Osteoblast (primary cell): ENCODE measurements at regions not wholly inside any gene's neighbourhood (a gene's known extent, or its start where the extent isn't known, plus 50 kb on each side); places are given as distances from the start of the nearest gene placed in this dataset.

Source experiments
- DNase-seq: peaks from one replicate; pipeline ENCODE4 v3.0.0; 2011; ENCODE audit warnings: low spot score, mixed read lengths; ENCODE audit not compliant: insufficient read length; ENCODE audit errors: missing footprints
- H2AFZ ChIP-seq: 2 replicates; pipeline ENCODE4 v1.6.0; 2011; ENCODE audit warnings: mild to moderate bottlenecking, low read length
- H3K27ac ChIP-seq: 2 replicates; pipeline ENCODE4 v1.5.1; 2011; ENCODE audit warnings: mild to moderate bottlenecking, low read depth, low read length, moderate library complexity
- H3K27me3 ChIP-seq: 2 replicates; pipeline ENCODE4 v1.6.0; 2012; ENCODE audit warnings: mild to moderate bottlenecking, control low read depth, inconsistent platforms, low read length, moderate library complexity; ENCODE audit not compliant: insufficient read depth
- H3K36me3 ChIP-seq: 2 replicates; pipeline ENCODE4 v1.5.1; 2011; ENCODE audit warnings: mild to moderate bottlenecking, low read length, control low read depth, moderate library complexity; ENCODE audit not compliant: insufficient read depth
- H3K4me1 ChIP-seq: 2 replicates; pipeline ENCODE4 v1.5.1; 2011; ENCODE audit warnings: mild to moderate bottlenecking, low read length, control low read depth, moderate library complexity; ENCODE audit not compliant: insufficient read depth
- H3K4me2 ChIP-seq: 2 replicates; pipeline ENCODE4 v1.6.0; 2011; ENCODE audit warnings: mild to moderate bottlenecking, low read length; ENCODE audit not compliant: insufficient read depth
- H3K4me3 ChIP-seq: fragments of 200-600 bp; sonication (generic); 3 replicates; pipeline ENCODE4 v1.5.1; 2012; ENCODE audit warnings: mild to moderate bottlenecking, low read length, inconsistent platforms; ENCODE audit not compliant: insufficient read depth
- H3K79me2 ChIP-seq: 2 replicates; pipeline ENCODE4 v1.6.0; 2012; ENCODE audit warnings: mild to moderate bottlenecking, low read length, control low read depth, inconsistent platforms; ENCODE audit not compliant: insufficient read depth
- H3K9me3 ChIP-seq: 2 replicates; pipeline ENCODE4 v1.5.1; 2011; ENCODE audit warnings: low read depth, low read length, control low read depth
- H4K20me1 ChIP-seq: 2 replicates; pipeline ENCODE4 v1.6.0; 2012; ENCODE audit warnings: mild to moderate bottlenecking, low read length, control low read depth; ENCODE audit not compliant: insufficient read depth
- TF ChIP-seq, protein P1 (sequence below): IDR thresholded peaks from 2 replicates; pipeline ENCODE4 v1.5.1; 2011; ENCODE audit warnings: mild to moderate bottlenecking, low read depth, low read length, moderate library complexity; ENCODE audit errors: extremely low read depth

DNA sequence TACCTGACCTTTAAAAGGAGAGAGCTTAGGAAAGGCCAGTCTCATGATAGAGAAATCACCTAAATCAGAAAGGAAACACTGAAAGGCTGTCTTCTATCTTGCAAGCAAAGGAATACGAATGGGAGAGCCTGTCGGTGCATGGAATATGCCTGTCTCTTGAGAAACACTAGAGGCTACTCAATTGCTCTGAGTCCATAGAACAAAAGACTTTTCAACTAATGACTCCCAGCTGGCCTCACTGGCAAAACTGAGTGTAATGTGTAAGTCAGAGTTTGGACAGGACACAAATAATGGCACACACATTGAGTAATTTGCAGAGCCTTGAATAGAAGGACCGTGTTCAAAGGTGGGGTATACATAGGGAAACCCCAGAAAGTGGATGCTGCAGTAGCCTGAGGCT is 171.0 kb upstream of the ARHGAP20 start:
- no peaks in the 10 kb centered on the region for H3K27me3 ChIP-seq
- no peaks in the 10 kb centered on the region for H4K20me1 ChIP-seq
- no peak overlapping the region for H3K4me3 ChIP-seq
- no peaks in the 10 kb centered on the region for H3K4me1 ChIP-seq
- no peak overlapping the region for H3K27ac ChIP-seq
- H3K4me2 ChIP-seq, result no peak overlapping the region
- DNase-seq, result no peak
- no peak overlapping the region for H2AFZ ChIP-seq
- H3K36me3 ChIP-seq, result no peaks in the 10 kb centered on the region
- no peaks in the 10 kb centered on the region for H3K9me3 ChIP-seq
- TF ChIP-seq, protein P1, sequence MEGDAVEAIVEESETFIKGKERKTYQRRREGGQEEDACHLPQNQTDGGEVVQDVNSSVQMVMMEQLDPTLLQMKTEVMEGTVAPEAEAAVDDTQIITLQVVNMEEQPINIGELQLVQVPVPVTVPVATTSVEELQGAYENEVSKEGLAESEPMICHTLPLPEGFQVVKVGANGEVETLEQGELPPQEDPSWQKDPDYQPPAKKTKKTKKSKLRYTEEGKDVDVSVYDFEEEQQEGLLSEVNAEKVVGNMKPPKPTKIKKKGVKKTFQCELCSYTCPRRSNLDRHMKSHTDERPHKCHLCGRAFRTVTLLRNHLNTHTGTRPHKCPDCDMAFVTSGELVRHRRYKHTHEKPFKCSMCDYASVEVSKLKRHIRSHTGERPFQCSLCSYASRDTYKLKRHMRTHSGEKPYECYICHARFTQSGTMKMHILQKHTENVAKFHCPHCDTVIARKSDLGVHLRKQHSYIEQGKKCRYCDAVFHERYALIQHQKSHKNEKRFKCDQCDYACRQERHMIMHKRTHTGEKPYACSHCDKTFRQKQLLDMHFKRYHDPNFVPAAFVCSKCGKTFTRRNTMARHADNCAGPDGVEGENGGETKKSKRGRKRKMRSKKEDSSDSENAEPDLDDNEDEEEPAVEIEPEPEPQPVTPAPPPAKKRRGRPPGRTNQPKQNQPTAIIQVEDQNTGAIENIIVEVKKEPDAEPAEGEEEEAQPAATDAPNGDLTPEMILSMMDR, result no peak
- H3K79me2 ChIP-seq, result no peaks in the 10 kb centered on the region

DNA sequence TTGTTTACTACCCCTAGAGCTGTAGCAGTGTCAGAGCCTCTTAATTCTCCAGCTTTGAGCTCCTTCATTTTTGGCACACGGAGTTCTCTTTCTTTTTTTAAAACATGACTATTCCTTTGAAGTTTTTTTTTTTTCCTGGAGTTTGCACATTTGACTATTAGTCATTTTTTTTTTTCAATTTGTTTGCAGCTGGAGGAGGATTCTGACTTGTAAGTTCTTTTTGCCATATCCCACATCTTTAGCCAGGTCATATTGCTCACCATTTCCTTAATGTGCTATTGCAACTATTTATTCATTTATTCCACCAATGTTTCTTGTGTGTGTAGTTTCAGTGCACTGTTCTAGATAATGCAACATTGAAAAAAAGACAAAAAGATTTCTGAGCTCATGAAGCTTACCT is 166.3 kb upstream of the ARHGAP20 start:
- no peak overlapping the region for H3K4me3 ChIP-seq
- no peak overlapping the region for H3K27ac ChIP-seq
- no peaks in the 10 kb centered on the region for H3K4me1 ChIP-seq
- no peaks in the 10 kb centered on the region for H3K27me3 ChIP-seq
- H3K36me3 ChIP-seq, result no peaks in the 10 kb centered on the region
- TF ChIP-seq, protein P1, result no peak
- H2AFZ ChIP-seq, result no peak overlapping the region
- no peaks in the 10 kb centered on the region for H3K79me2 ChIP-seq
- no peak overlapping the region for H3K4me2 ChIP-seq
- no peak for DNase-seq
- H4K20me1 ChIP-seq, result no peaks in the 10 kb centered on the region
- no peaks in the 10 kb centered on the region for H3K9me3 ChIP-seq

DNA sequence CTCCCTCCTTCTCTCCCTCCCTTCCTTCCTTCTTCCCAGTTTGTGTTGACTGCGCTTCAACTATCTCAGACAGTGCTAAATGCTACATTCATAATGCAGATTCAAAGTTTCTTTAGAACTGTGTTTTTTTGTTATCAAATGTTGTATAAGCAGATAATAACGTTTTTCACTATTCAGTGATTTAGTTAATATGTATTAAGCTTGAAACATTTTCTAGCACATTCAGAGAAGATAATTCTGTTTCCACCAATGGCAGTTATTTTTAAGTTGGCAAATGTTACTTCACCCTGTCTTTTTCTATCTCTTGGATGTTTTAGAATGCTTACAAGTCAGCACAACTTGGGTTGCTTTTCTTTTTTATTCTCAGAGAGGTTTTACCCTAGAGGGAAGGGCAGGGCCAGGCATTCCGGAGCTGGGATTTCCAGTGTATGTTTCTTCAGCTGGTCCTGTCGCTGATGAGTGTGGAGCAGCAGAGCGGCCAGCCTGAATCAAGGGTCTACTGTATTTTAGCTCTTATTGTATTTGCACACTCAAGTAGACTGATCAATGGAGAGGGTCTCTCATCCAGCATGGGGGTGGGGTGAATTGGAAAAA is 162.3 kb upstream of the ARHGAP20 start:
- TF ChIP-seq, protein P1, result no peak
- DNase-seq, result no peak

DNA sequence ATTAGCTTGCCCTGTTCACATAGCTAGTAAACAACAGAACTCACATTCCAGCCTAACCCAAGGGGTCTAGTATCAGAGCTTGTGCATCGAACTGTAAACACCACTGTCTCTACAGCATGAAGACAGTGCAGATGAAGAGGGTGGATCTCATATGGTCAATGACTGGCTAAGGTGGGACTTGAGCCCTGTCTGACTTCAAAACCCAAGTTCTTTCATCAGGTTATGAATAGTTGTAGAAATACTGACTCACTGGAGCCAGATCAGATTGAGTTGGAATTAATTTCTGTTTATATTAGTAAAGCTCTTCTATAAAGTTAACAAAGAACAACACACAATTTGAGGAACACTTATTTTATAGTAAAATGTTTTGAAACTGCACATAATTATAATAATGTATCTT is 161.7 kb upstream of the ARHGAP20 start:
- Histone ChIP-seq H3K4me2 (no peak overlapping the region), H3K9me3 (no peaks in the 10 kb centered on the region), H3K36me3 (no peaks in the 10 kb centered on the region), H2AFZ (no peak overlapping the region), H3K4me3 (no peak overlapping the region), H3K27ac (no peak overlapping the region), H3K79me2 (no peaks in the 10 kb centered on the region), H3K27me3 (no peaks in the 10 kb centered on the region), H3K4me1 (no peaks in the 10 kb centered on the region), H4K20me1 (no peaks in the 10 kb centered on the region)
- no peak for DNase-seq
- TF ChIP-seq, protein P1, result no peak

More for the DNA sequence above, 162.3 kb upstream of the ARHGAP20 start:
- Histone ChIP-seq H3K4me2 (no peak overlapping the region), H3K4me1 (no peaks in the 10 kb centered on the region), H3K9me3 (no peaks in the 10 kb centered on the region), H4K20me1 (no peaks in the 10 kb centered on the region), H3K27me3 (no peaks in the 10 kb centered on the region), H2AFZ (no peak overlapping the region), H3K4me3 (no peak overlapping the region), H3K27ac (no peak overlapping the region), H3K36me3 (no peaks in the 10 kb centered on the region), H3K79me2 (no peaks in the 10 kb centered on the region)
